SJCRH30 (cell line): ENCODE measurements at regions not wholly inside any gene's neighbourhood (a gene's known extent, or its start where the extent isn't known, plus 50 kb on each side); places are given as distances from the start of the nearest gene placed in this dataset.

Experiments
- DNase-seq, 2 experiments: peaks; one replicate each; pipeline ENCODE4 v3.0.0-alpha.2; 2015 to 2020
- H3K27ac ChIP-seq: fragments of 250-450 bp; sonication (Bioruptor Pico); 2 replicates; pipeline ENCODE4 v1.5.1; 2020; ENCODE audit warnings: mild to moderate bottlenecking, moderate library complexity
- H3K27me3 ChIP-seq: fragments of 250-450 bp; sonication (Bioruptor Pico); 2 replicates; pipeline ENCODE4 v1.5.1; 2020; ENCODE audit warnings: mild to moderate bottlenecking, moderate library complexity
- H3K36me3 ChIP-seq: fragments of 250-450 bp; sonication (Bioruptor Pico); 2 replicates; pipeline ENCODE4 v1.5.1; 2020; ENCODE audit warnings: mild to moderate bottlenecking, moderate library complexity
- H3K4me1 ChIP-seq: fragments of 250-450 bp; sonication (Bioruptor Pico); 2 replicates; pipeline ENCODE4 v1.5.1; 2020; ENCODE audit warnings: mild to moderate bottlenecking, moderate library complexity
- H3K4me3 ChIP-seq: fragments of 250-450 bp; sonication (Bioruptor Pico); 2 replicates; pipeline ENCODE4 v1.5.1; 2020; ENCODE audit warnings: mild to moderate bottlenecking, moderate library complexity
- H3K9me3 ChIP-seq: fragments of 250-450 bp; sonication (Bioruptor Pico); replicated peaks from 2 replicates; pipeline ENCODE4 v1.5.1; 2020; ENCODE audit warnings: mild to moderate bottlenecking, moderate library complexity

- DNase-seq, result no peak
- H3K27me3 ChIP-seq, result no peaks in the 10 kb centered on the region
- no peak overlapping the region for H3K4me3 ChIP-seq
- no peaks in the 10 kb centered on the region for H3K9me3 ChIP-seq
- H3K4me1 ChIP-seq, result 0 out of 2 replicates have a peak, but pooled peaks cover 3% of the 10 kb centered on the region
- no peak overlapping the region for H3K27ac ChIP-seq
- H3K36me3 ChIP-seq, result no peaks in the 10 kb centered on the region
Observed at GRCh38 chr5:38099205-38100168, 158.9 kb upstream of the EGFLAM start.

GRCh38 chr5:38094889-38095288 lies 163.5 kb upstream of the EGFLAM start:
- Histone ChIP-seq H3K36me3 (no peaks in the 10 kb centered on the region), H3K27ac (no peak overlapping the region), H3K9me3 (no peaks in the 10 kb centered on the region), H3K4me3 (no peak overlapping the region), H3K4me1 (no peaks in the 10 kb centered on the region), H3K27me3 (no peaks in the 10 kb centered on the region)
- DNase-seq, result no peak

DNA sequence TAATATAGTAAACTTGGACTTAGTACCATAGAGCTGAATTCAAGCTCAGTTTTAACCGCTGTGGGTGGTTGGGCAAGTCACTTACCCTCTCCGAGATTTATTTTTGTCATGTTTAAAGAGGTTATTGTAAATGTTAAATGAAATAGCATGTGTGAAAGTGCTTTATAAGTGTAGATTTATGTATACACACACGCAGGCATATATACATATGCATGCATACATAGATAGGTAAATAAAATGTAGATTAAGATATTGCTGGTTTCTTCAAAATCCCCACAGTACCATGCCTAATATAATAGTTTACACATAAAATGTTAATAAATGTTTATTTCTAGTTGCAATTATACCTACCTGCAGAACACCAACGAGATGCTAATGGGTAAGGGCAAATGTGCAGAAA lies 164.5 kb upstream of the EGFLAM start:
- Histone ChIP-seq H3K36me3 (no peaks in the 10 kb centered on the region), H3K4me1 (no peaks in the 10 kb centered on the region), H3K27ac (no peak overlapping the region), H3K4me3 (no peak overlapping the region), H3K9me3 (no peaks in the 10 kb centered on the region), H3K27me3 (no peaks in the 10 kb centered on the region)
- no peak for DNase-seq

- H3K36me3 ChIP-seq, result no peaks in the 10 kb centered on the region
- no peak for DNase-seq
- no peaks in the 10 kb centered on the region for H3K4me1 ChIP-seq
- no peak overlapping the region for H3K27ac ChIP-seq
- no peaks in the 10 kb centered on the region for H3K27me3 ChIP-seq
- no peak overlapping the region for H3K4me3 ChIP-seq
- no peaks in the 10 kb centered on the region; the same call in 1 of the 2 replicates for H3K9me3 ChIP-seq
Observed at GRCh38 chr5:38086777-38087176, 171.6 kb upstream of the EGFLAM start.

DNA sequence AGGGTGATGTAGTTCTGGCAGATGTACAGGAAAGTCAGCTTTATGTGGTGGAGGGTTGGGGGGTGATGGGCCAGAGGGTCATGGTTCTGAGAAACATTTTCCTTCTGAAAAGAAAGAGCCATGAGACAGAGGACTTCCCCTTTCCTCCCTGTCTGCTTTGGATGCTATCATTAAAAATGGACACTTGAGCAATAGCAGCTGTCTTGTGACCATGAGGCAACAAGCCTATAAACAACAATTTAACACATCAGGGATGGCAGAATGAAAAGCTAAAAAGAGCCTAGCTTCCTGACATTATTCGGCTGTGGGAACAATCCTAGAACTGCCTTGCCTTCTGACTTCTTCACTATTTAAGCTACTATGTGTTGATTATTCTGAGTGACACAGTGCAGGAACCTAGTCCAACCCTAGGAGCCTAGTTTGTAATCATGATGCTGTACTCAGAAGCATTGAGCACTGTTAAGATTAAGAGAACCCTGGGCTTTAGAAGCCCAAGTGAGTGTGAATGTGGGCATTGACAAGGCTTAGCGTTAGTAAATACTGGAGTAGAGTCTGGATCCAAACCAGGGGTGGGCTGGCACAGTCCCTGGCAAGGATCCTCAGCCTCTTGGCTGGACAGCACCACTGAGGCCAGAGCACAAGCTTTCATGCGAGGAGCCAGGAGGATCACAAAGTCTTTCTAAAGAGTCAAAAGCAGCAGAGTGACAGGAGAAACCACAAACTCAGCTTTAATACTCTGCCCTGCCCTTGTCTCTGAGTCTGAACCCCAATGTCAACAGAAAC lies 178.5 kb upstream of the EGFLAM start:
- Histone ChIP-seq H3K9me3 (no peaks in the 10 kb centered on the region), H3K36me3 (no peaks in the 10 kb centered on the region), H3K4me3 (no peak overlapping the region), H3K27ac (no peak overlapping the region), H3K27me3 (no peaks in the 10 kb centered on the region), H3K4me1 (no peaks in the 10 kb centered on the region)
- DNase-seq, result no peak

GRCh38 chr5:38078161-38078560 lies 180.2 kb upstream of the EGFLAM start:
- H3K4me3 ChIP-seq, result no peak overlapping the region
- DNase-seq, result no peak
- H3K4me1 ChIP-seq, result no peaks in the 10 kb centered on the region
- H3K27me3 ChIP-seq, result no peaks in the 10 kb centered on the region
- no peaks in the 10 kb centered on the region for H3K9me3 ChIP-seq
- no peaks in the 10 kb centered on the region for H3K36me3 ChIP-seq
- no peak overlapping the region for H3K27ac ChIP-seq

DNA sequence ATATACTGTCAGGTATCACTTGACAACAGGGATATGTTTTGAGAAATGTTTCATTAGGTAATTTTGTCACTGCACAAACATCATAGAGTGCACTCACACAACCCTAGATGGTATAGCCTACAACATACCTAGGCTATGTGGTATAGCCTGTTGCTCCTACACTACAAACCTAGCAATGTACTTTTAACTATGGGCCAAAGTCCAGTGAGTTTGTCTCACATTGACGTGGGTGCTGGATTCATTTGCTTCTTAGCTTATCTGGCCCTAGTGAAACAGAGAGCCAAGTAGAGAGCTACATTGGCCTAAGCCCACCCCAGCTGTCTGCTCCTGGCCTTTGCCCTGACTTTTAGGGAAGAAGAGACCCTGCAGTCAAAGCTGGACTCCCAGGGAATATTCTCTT lies 180.7 kb upstream of the EGFLAM start:
- no peaks in the 10 kb centered on the region for H3K9me3 ChIP-seq
- H3K36me3 ChIP-seq, result no peaks in the 10 kb centered on the region
- H3K4me1 ChIP-seq, result no peaks in the 10 kb centered on the region
- H3K4me3 ChIP-seq, result no peak overlapping the region
- no peak for DNase-seq
- H3K27me3 ChIP-seq, result no peaks in the 10 kb centered on the region
- H3K27ac ChIP-seq, result no peak overlapping the region

- Histone ChIP-seq H3K9me3 (no peaks in the 10 kb centered on the region), H3K4me3 (no peak overlapping the region), H3K27me3 (no peaks in the 10 kb centered on the region), H3K27ac (no peak overlapping the region), H3K36me3 (no peaks in the 10 kb centered on the region), H3K4me1 (no peaks in the 10 kb centered on the region)
- no peak for DNase-seq
Observed at GRCh38 chr5:38071831-38072694, 186.3 kb upstream of the EGFLAM start.

DNA sequence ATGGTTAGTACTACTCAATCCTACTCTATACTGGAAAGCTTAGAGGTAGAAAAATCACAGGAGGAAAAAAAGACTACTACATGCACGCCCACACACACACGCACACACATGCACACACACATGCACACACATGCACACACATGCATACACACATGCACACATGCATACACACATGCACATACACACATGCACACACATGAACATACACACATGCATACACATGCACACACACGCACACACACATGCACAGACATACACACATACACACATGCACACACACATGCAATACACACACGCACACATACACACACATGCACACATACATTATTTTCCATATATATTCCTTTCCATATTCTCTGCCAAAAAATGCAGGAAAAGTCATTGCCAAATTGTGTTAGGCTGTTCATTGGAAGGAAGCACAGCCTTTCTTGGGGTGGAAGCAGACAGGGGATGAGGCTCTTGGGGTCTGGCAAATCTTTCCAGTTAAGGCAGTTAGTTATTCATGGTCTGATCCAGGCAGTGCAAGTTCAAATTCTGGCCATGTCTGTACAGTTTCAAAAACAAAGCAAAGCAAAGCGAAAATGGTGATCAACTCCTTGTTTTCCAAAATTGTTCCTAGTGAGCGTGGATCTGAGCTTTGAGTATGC lies 187.9 kb upstream of the EGFLAM start:
- DNase-seq, result no peak
- no peaks in the 10 kb centered on the region for H3K9me3 ChIP-seq
- no peaks in the 10 kb centered on the region for H3K4me1 ChIP-seq
- H3K27ac ChIP-seq, result no peak overlapping the region
- no peak overlapping the region for H3K4me3 ChIP-seq
- no peaks in the 10 kb centered on the region for H3K27me3 ChIP-seq
- no peaks in the 10 kb centered on the region for H3K36me3 ChIP-seq

DNA sequence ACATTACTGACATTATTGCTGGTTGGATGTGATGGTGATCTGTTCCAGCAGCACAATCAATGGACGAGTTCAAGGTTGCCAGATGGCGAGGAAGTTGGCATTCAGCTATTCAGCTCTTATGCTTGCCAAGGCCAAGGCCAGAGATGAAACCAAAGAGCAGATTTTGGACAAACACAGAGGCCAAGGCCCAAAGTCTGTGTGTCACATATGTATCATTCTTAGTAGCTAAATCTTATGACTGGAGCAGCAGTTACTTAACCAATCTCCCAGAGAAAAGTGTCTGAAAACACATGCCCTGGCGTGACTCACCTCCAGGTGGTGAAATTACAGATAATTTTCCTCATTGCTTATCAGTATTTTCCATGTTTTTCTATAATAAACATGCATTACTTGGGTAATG lies 189.0 kb upstream of the EGFLAM start:
- no peaks in the 10 kb centered on the region for H3K4me1 ChIP-seq
- no peaks in the 10 kb centered on the region for H3K36me3 ChIP-seq
- no peaks in the 10 kb centered on the region for H3K27me3 ChIP-seq
- no peaks in the 10 kb centered on the region for H3K9me3 ChIP-seq
- no peak overlapping the region for H3K27ac ChIP-seq
- no peak for DNase-seq
- H3K4me3 ChIP-seq, result no peak overlapping the region

- Histone ChIP-seq H3K4me1 (no peaks in the 10 kb centered on the region; the same call in 1 of the 2 replicates), H3K36me3 (no peaks in the 10 kb centered on the region), H3K9me3 (no peaks in the 10 kb centered on the region; the same call in 1 of the 2 replicates), H3K27me3 (no peaks in the 10 kb centered on the region), H3K4me3 (no peak overlapping the region), H3K27ac (no peak overlapping the region)
- no peak for DNase-seq
Observed at GRCh38 chr5:38060354-38060753, 198.0 kb upstream of the EGFLAM start.

- no peaks in the 10 kb centered on the region; the same call in 1 of the 2 replicates for H3K9me3 ChIP-seq
- H3K27ac ChIP-seq, result no peak overlapping the region
- H3K4me3 ChIP-seq, result no peak overlapping the region
- no peaks in the 10 kb centered on the region; the same call in 1 of the 2 replicates for H3K4me1 ChIP-seq
- no peak for DNase-seq
- no peaks in the 10 kb centered on the region for H3K27me3 ChIP-seq
- no peaks in the 10 kb centered on the region for H3K36me3 ChIP-seq
Observed at GRCh38 chr5:38059876-38060275, 198.5 kb upstream of the EGFLAM start.

DNA sequence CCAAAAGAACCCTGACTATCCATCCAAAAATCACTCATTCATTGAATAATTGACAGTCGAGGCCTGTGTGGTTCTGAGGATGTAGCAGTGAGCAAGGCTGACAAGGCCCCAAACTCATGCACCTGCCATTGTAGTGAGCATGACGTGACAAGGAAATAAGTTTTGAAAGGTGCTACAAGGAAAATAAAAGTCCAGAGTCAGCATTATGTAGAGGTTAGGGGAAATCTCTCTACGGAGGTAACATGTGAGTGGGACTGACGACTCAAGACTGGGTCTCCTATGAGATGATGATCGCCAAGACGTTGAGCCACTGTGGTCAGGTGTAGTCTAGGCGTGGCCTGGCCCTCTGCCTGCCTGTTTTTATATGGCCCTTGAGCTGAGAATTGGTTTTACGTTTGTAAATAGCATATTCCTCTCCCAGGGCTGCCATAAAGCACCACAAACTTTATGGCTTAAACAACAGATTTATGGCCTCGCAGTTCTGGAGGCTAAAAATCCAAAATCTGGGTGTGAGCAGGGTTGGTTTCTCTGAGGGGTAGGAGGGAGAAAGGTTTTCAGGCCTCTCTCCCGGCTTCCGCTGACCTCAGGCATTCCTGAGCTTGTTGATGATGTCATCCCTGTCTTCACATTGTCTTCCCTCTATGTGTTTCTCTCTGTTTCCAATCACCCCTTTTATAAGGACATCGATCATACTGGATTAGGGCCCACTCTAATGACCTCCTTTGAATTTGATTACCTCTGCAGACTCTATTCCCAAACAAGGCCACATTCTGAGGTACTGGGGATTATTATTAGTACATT lies 206.4 kb upstream of the EGFLAM start:
- H3K4me1 ChIP-seq, result no peaks in the 10 kb centered on the region
- no peak for DNase-seq
- no peaks in the 10 kb centered on the region for H3K9me3 ChIP-seq
- no peaks in the 10 kb centered on the region for H3K27me3 ChIP-seq
- H3K36me3 ChIP-seq, result no peaks in the 10 kb centered on the region
- no peak overlapping the region for H3K4me3 ChIP-seq
- no peak overlapping the region for H3K27ac ChIP-seq
